Glomerular visceral epithelial cell (primary cell): ENCODE measurements at regions not wholly inside any gene's neighbourhood (a gene's known extent, or its start where the extent isn't known, plus 50 kb on each side); places are given as distances from the start of the nearest gene placed in this dataset.

Experiments used
- DNase-seq: peaks from one replicate; pipeline ENCODE4 v3.0.0-alpha.2; 2016; ENCODE audit errors: extremely low spot score

- DNase-seq = no peak
Measured at GRCh38 chr13:57045826-57046546, 94.7 kb upstream of the PRR20A start.

GRCh38 chr13:57056601-57057180 lies 84.0 kb upstream of the PRR20A start:
- DNase-seq = no peak

GRCh38 chr13:57063007-57063406 lies 77.7 kb upstream of the PRR20A start:
- no peak for DNase-seq

- DNase-seq = no peak
Measured at GRCh38 chr13:57073983-57074382, 66.7 kb upstream of the PRR20A start.

GRCh38 chr13:57075588-57075987 lies 65.1 kb upstream of the PRR20A start:
- DNase-seq = no peak

GRCh38 chr13:57087006-57087405 lies 53.7 kb upstream of the PRR20A start:
- DNase-seq = no peak
